Esophagus squamous epithelium (tissue), 5 donors: ENCODE measurements at regions not wholly inside any gene's neighbourhood (a gene's known extent, or its start where the extent isn't known, plus 50 kb on each side); places are given as distances from the start of the nearest gene placed in this dataset.
A peak's percentile ranks its signal among the peaks of the same experiment; 100 is the strongest.
"Not testable (repeated sequence)": the region's sequence is repeated elsewhere in the genome, so short reads cannot be mapped to it uniquely, and the experiment has no call there.

Experiments
- DNase-seq: peaks from one replicate; lab custom pipeline; 2025; lab: John Stamatoyannopoulos, UW
- H3K27ac ChIP-seq, 4 donors: fragments of 200-600 bp; sonication (generic); one replicate each; pipeline ENCODE4 v1.5.1; 2016 to 2019; ENCODE audit warnings: mild to moderate bottlenecking in 1 of 4
- H3K27me3 ChIP-seq, 4 donors: fragments of 200-600 bp; sonication (generic); 1 replicate in 3 of 4; 2 replicates in 1 of 4; pipeline versions ENCODE4 v1.5.1 to v1.6.0; 2017 to 2021; ENCODE audit warnings: antibody characterized with exemption in 1 of 4
- H3K36me3 ChIP-seq, 3 donors: fragments of 200-600 bp; sonication (generic); one replicate each; pipeline ENCODE4 v1.5.1; 2016 to 2019
- H3K4me1 ChIP-seq, 3 donors: fragments of 200-600 bp; sonication (generic); one replicate each; pipeline ENCODE4 v1.5.1; 2017 to 2019
- H3K4me3 ChIP-seq, 4 donors: fragments of 200-600 bp; sonication (generic); 1 replicate in 3 of 4; 2 replicates in 1 of 4; pipeline ENCODE4 v1.5.1; 2016 to 2019; ENCODE audit warnings: mild to moderate bottlenecking in 2 of 4, moderate library complexity in 1 of 4
- H3K9me3 ChIP-seq, 3 donors: fragments of 200-600 bp; sonication (generic); one replicate each; pipeline ENCODE4 v1.5.1; 2016 to 2019
- POLR2A ChIP-seq, 4 donors: fragments of 450-650 bp; IDR thresholded peaks; one replicate each; pipeline ENCODE4 v1.6.1; 2017; ENCODE audit warnings: antibody characterized with exemption in 4 of 4, mild to moderate bottlenecking in 4 of 4, moderate library complexity in 3 of 4
- WGBS, 2 donors: methylation state at CpG; one replicate each; pipeline ENCODE4 v1.1.5; 2018; 5-methylcytosine and 5-hydroxymethylcytosine counted together
- intact Hi-C: fragments of 100-400 bp; cut with DNase I; formaldehyde crosslinking; loops from one replicate; pipeline ENCODE4 v1.15.0; 2022
- TF ChIP-seq, protein P1 (sequence below), 6 experiments: fragments of 450-650 bp in 4 of 6; fragments of 200-600 bp in 2 of 6; sonication (generic) in 2 of 6; IDR thresholded peaks; one replicate each; pipeline ENCODE4 v1.5.1; 2016 to 2019; ENCODE audit warnings: antibody characterized with exemption in 6 of 6, mild to moderate bottlenecking in 4 of 6, moderate library complexity in 4 of 6
- donor health status: DM: yes; HTN: yes; CAD: no.

DNA sequence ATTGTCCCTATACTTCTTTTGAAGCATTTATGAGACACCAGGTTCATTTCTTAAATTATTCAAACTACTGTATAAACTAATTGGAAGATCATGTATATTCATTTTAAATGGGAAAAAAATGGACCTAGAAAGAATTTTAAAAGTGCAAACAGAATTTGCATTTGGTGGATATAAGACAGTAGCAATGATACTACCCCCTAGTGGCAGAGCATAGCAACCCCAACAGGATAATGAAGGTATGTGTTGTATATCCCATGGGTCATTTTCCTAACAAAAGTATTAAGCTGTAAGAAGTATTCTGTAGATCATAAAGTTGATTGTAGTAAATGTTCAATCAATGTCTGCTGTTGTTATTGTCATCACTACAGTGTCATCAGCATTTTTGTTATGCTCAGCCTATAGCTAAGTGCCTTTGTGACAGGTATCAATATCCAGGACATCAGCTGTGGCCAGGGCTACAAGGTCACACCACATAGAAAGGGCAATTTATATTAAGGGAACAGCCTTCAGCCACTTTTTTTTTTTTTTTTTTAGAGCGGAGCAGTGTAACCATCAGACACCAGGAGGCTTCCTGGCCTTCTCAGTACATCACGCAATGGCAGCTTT, 175.8 kb downstream of the FOXB1 start:
- Histone ChIP-seq H3K4me3 (no peak overlapping the region), H3K27ac (no peak overlapping the region), H3K27me3 (peaks cover 0 to 17% (median 0%) of the 10 kb centered on the region in 4 donors), H3K36me3 (no peaks in the 10 kb centered on the region), H3K9me3 (no peaks in the 10 kb centered on the region), H3K4me1 (no peaks in the 10 kb centered on the region)
- DNase-seq = no peak
- TF ChIP-seq, protein P1, sequence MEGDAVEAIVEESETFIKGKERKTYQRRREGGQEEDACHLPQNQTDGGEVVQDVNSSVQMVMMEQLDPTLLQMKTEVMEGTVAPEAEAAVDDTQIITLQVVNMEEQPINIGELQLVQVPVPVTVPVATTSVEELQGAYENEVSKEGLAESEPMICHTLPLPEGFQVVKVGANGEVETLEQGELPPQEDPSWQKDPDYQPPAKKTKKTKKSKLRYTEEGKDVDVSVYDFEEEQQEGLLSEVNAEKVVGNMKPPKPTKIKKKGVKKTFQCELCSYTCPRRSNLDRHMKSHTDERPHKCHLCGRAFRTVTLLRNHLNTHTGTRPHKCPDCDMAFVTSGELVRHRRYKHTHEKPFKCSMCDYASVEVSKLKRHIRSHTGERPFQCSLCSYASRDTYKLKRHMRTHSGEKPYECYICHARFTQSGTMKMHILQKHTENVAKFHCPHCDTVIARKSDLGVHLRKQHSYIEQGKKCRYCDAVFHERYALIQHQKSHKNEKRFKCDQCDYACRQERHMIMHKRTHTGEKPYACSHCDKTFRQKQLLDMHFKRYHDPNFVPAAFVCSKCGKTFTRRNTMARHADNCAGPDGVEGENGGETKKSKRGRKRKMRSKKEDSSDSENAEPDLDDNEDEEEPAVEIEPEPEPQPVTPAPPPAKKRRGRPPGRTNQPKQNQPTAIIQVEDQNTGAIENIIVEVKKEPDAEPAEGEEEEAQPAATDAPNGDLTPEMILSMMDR (IDR thresholded peaks at IDR 0.05) = peak; percentile 58 to 79 (median 70)
- TF ChIP-seq POLR2A (IDR thresholded peaks at IDR 0.05) = no peak
- intact Hi-C loops = loop anchor here (10.0 kb wide), 1 partner anchor 455 kb away; no protein-coding TSS in a partner anchor
- 67 to 88% methylated on average over 2 of the region's 2 CpGs for WGBS, 2 donors

DNA sequence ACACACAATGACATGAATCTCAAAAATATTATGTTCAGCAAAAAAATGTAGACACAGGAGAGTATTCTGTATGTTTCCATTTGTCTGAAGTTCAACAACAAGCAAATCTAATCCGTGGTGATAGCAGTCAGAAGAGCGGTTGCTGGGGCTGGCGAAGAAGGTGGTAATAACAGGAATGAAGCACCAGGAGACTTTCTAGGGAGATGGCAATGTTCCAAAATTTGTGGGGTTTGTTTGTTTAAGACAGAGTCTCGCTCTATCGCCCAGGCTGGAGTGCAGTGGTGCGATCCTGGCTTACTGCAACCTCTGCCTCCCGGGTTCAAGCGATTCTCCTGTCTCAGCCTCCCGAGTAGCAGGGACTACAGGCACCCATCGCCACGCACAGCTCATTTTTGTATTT, 177.8 kb downstream of the FOXB1 start:
- H3K4me3 ChIP-seq, H3K36me3 ChIP-seq, DNase-seq, intact Hi-C loops, H3K9me3 ChIP-seq, H3K27ac ChIP-seq, H3K4me1 ChIP-seq: not testable (repeated sequence)
- 77 to 88% methylated on average over 11 of the region's 11 CpGs for whole genome bisulfite sequencing, 2 donors
- peaks cover 0 to 28% (median 0%) of the 10 kb centered on the region in 4 donors for H3K27me3 ChIP-seq

DNA sequence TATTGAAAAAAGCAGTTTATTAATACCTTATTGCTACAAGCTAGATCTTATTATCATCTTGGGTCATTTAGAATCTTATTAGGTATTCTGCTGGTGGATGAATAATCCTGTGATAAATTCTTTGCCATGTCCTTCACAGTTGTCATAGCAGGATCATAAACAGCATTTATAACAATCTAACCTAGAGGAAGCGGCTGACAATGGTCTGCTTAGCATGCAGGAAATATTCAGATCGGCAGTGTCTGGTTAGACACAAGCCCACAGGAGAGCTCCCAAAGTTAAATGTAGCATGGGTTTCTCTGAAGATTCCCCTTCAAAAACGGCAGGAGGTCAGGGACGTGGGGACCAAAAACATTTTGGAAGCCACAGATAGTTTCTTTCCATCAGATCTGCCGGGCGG, 179.3 kb downstream of the FOXB1 start:
- TF ChIP-seq, protein P1 (IDR thresholded peaks at IDR 0.05) = no peak
- no peak for TF ChIP-seq POLR2A (IDR thresholded peaks at IDR 0.05)
- DNase-seq = no peak
- 62 to 81% methylated on average over 5 to 6 of the region's 6 CpGs for WGBS, 2 donors
- H3K4me3 ChIP-seq = no peak overlapping the region
- intact Hi-C loops = no loop called here
- H3K4me1 ChIP-seq = no peaks in the 10 kb centered on the region
- H3K27ac ChIP-seq = no peak overlapping the region
- H3K36me3 ChIP-seq = no peaks in the 10 kb centered on the region
- peaks cover 0 to 36% (median 0%) of the 10 kb centered on the region in 4 donors for H3K27me3 ChIP-seq
- H3K9me3 ChIP-seq = no peaks in the 10 kb centered on the region

DNA sequence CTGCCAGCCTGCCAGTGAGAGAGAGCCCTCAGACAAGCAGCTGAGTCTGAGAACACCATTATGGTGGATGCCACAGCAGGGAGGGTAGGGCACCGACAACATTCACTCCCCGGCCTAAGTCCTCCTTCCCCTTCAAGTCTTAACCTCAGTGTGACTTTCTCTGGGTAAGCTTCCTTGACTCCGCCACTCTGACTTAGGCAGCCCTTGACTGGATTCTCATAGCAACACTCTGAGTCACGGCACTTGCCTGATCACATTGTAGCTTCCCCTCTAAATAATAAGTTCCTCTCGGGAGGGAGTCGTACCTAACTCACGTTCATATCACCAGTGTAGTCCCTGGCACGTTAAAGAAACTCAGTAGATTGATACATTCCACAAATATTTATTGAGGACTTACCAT, 180.5 kb downstream of the FOXB1 start:
- DNase-seq = no peak

DNA sequence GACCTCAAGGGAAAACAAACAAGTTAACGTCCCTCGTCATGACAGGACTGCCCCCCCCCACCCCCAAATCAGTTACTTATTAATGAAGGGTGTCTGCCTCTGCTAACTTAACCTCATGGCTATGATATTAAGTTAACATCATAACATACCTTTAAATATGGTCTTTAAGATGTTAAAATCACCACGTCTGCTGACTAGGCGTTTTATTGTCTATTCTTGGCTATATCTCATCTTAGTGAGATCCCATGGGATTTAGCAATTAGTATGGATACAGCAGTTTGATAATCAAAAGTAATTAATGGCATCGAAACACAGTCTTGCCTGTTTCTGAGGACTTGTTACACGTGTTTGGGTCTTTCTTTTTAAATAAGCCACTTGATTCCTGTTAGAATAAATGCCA, 186.9 kb downstream of the FOXB1 start:
- intact Hi-C loops = no loop called here
- 54 to 73% methylated on average over 6 of the region's 6 CpGs for whole genome bisulfite sequencing, 2 donors
- H3K36me3 ChIP-seq = no peaks in the 10 kb centered on the region
- no peak for DNase-seq
- H3K27me3 ChIP-seq = peaks cover 0 to 85% (median 3%) of the 10 kb centered on the region in 4 donors
- no peak overlapping the region for H3K4me3 ChIP-seq
- no peaks in the 10 kb centered on the region for H3K9me3 ChIP-seq
- H3K27ac ChIP-seq = no peak overlapping the region
- no peaks in the 10 kb centered on the region for H3K4me1 ChIP-seq
- TF ChIP-seq, protein P1 (IDR thresholded peaks at IDR 0.05) = no peak
- no peak for TF ChIP-seq POLR2A (IDR thresholded peaks at IDR 0.05)

More for the DNA sequence above, 180.5 kb downstream of the FOXB1 start:
- peaks cover 0 to 45% (median 0%) of the 10 kb centered on the region in 4 donors for H3K27me3 ChIP-seq
- H3K36me3 ChIP-seq = no peaks in the 10 kb centered on the region
- H3K4me3 ChIP-seq = no peak overlapping the region
- H3K9me3 ChIP-seq = no peaks in the 10 kb centered on the region
- intact Hi-C loops = no loop called here
- no peak overlapping the region for H3K27ac ChIP-seq
- WGBS, 2 donors = 54 to 73% methylated on average over 8 of the region's 8 CpGs
- TF ChIP-seq POLR2A (IDR thresholded peaks at IDR 0.05) = no peak
- TF ChIP-seq, protein P1 (IDR thresholded peaks at IDR 0.05) = no peak
- H3K4me1 ChIP-seq = no peaks in the 10 kb centered on the region
